IPS DF 6.9 (cell line): ENCODE measurements at regions not wholly inside any gene's neighbourhood (a gene's known extent, or its start where the extent isn't known, plus 50 kb on each side); places are given as distances from the start of the nearest gene placed in this dataset.

Experiments used
- DNase-seq: peaks from one replicate; pipeline ENCODE4 v3.0.0-alpha.2; 2013; ENCODE audit warnings: low read depth, low spot score
- H3K27ac ChIP-seq: one replicate; pipeline ENCODE4 v1.5.1; 2013; ENCODE audit warnings: low read length, control low read depth
- H3K27me3 ChIP-seq: 2 replicates; pipeline ENCODE4 v1.6.1; 2013; ENCODE audit warnings: mild to moderate bottlenecking, low read length; ENCODE audit not compliant: control insufficient read depth, insufficient read depth
- H3K36me3 ChIP-seq: 2 replicates; pipeline ENCODE4 v1.6.1; 2013; ENCODE audit warnings: low read length; ENCODE audit not compliant: control insufficient read depth, insufficient read depth
- H3K4me1 ChIP-seq: 2 replicates; pipeline ENCODE4 v1.6.1; 2013; ENCODE audit warnings: low read length; ENCODE audit not compliant: control insufficient read depth, insufficient read depth
- H3K4me3 ChIP-seq: 2 replicates; pipeline ENCODE4 v1.5.1; 2013; ENCODE audit warnings: mild to moderate bottlenecking, low read length
- H3K9me3 ChIP-seq: 2 replicates; pipeline ENCODE4 v1.6.1; 2013; ENCODE audit warnings: low read length, inconsistent platforms; ENCODE audit not compliant: control insufficient read depth, insufficient read depth
- WGBS: extraction: QIAGEN DNeasy Blood & Tissue Kit; methylation state at CpG from one replicate; pipeline ENCODE4 v1.1.7; 2013; ENCODE audit warnings: mixed read lengths, missing lambda C conversion rate; ENCODE audit not compliant: insufficient read length, insufficient coverage; 5-methylcytosine and 5-hydroxymethylcytosine counted together

DNA sequence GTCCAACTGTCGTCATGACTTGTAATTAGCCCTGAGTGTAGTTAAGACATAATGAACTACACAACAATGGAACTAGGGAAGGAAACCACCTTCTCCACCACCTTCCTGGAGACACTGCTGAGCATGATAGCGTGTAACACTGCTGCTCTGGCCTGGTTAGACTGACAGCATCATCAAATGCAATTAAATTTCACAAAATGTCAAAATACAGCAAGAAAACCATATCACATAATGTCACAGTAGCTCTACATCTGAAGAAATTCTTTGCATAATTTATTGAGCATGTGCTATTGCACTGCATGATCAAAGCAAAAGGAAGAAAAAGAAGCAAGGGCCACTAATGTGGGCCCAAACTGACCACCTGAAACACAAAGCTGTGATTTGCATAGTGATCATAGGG lies 321.8 kb upstream of the TMTC1 start:
- no peaks in the 10 kb centered on the region for H3K9me3 ChIP-seq
- WGBS, result no CpG with 5 or more reads among the region's 2 CpGs
- no peak overlapping the region for H3K4me3 ChIP-seq
- no peaks in the 10 kb centered on the region for H3K27me3 ChIP-seq
- no peaks in the 10 kb centered on the region for H3K36me3 ChIP-seq
- H3K27ac ChIP-seq, result no peak overlapping the region
- DNase-seq, result no peak
- no peaks in the 10 kb centered on the region for H3K4me1 ChIP-seq

DNA sequence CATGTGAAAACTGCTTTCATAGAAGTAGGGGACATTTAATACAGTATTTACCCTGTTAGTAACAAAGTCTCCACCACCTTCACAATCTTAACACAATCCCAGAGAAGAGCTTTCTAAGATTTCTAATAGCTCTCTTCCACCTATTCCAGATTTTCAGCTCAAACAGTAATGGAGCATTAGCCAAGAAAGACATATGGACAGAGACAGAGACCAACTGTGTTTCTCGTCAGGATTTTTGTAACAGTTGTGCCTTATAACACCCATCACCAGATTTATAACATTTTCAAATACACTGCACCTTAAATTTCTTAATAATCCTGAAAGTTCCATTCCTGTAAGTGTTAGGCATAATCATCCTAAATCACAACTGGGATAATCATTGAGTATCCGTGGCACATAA lies 321.2 kb upstream of the TMTC1 start:
- no peaks in the 10 kb centered on the region for H3K27me3 ChIP-seq
- H3K36me3 ChIP-seq, result no peaks in the 10 kb centered on the region
- WGBS, result no CpG with 5 or more reads among the region's 2 CpGs

DNA sequence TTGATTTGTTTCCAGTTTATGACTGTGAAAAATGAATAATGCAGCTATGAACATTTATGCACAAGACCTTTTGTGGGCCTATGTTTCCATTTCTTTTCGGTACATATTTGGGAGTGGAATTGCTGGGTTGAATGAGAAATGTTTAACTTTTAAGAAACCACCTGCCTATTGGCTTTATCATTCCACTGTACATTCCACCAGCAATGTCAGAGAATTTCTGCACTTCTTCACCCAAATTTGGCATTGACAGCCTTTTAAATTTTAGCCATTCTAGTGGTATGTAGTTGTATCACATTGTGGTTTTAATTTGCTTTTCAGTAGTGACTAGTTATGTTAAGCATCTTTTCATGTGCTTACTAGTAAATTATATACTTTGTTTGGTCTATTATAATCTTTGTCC lies 317.0 kb upstream of the TMTC1 start:
- Histone ChIP-seq H3K9me3 (no peaks in the 10 kb centered on the region), H3K4me1 (peaks cover 2% of the 10 kb centered on the region), H3K4me3 (no peak overlapping the region), H3K27ac (no peak overlapping the region), H3K27me3 (no peaks in the 10 kb centered on the region), H3K36me3 (no peaks in the 10 kb centered on the region)
- DNase-seq, result no peak
- no CpG with 5 or more reads among the region's 1 CpG for WGBS

More for the DNA sequence above, 321.2 kb upstream of the TMTC1 start:
- Histone ChIP-seq H3K4me1 (no peaks in the 10 kb centered on the region), H3K9me3 (no peaks in the 10 kb centered on the region), H3K27ac (no peak overlapping the region), H3K4me3 (no peak overlapping the region)
- DNase-seq, result no peak

DNA sequence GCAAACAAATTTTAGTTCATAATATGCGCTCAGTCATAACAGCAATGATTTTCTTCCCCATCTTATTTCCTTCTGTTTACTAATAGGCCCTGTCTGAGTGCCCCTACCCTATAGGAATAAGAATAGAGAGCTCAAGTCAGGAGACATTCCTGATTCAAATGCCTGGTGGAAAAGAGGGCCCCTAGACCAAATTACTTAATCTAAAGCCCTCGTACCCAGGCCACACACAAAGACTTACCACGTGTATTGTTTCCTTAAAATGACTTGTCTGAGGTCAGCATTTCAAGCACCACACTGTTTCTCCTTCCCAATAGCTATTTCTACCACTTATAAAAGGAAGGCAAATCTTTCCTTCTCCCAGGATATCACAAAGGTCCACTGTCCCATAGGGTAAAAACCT lies 314.9 kb upstream of the TMTC1 start:
- no peak for DNase-seq
- WGBS, result no CpG with 5 or more reads among the region's 3 CpGs
- H3K4me3 ChIP-seq, result no peak overlapping the region
- H3K9me3 ChIP-seq, result no peaks in the 10 kb centered on the region
- no peak overlapping the region for H3K27ac ChIP-seq
- H3K27me3 ChIP-seq, result no peaks in the 10 kb centered on the region
- H3K36me3 ChIP-seq, result no peaks in the 10 kb centered on the region
- H3K4me1 ChIP-seq, result peaks cover 2% of the 10 kb centered on the region

DNA sequence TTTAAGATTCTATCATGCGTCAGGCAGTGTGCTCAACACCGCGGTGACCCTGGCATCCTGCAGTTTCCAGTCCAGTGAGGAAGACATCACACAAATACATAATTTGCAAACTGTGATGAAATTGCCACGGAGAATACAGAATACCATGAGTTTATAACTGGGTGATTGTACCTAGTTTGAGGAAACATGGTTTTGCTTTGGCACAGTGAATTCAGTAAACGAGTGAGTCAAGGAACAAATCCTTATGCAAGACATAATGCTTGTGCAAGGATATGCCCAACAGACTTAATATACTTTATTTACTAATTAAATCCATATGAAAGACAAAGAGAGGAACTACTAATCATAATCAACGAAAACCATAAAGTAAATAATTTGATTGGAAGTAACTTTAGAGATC lies 311.8 kb upstream of the TMTC1 start:
- H3K4me3 ChIP-seq, result no peak overlapping the region
- no CpG with 5 or more reads among the region's 6 CpGs for WGBS
- H3K27me3 ChIP-seq, result no peaks in the 10 kb centered on the region
- H3K9me3 ChIP-seq, result no peaks in the 10 kb centered on the region
- H3K4me1 ChIP-seq, result peaks cover 2% of the 10 kb centered on the region
- no peaks in the 10 kb centered on the region for H3K36me3 ChIP-seq
- no peak overlapping the region for H3K27ac ChIP-seq
- DNase-seq, result no peak

DNA sequence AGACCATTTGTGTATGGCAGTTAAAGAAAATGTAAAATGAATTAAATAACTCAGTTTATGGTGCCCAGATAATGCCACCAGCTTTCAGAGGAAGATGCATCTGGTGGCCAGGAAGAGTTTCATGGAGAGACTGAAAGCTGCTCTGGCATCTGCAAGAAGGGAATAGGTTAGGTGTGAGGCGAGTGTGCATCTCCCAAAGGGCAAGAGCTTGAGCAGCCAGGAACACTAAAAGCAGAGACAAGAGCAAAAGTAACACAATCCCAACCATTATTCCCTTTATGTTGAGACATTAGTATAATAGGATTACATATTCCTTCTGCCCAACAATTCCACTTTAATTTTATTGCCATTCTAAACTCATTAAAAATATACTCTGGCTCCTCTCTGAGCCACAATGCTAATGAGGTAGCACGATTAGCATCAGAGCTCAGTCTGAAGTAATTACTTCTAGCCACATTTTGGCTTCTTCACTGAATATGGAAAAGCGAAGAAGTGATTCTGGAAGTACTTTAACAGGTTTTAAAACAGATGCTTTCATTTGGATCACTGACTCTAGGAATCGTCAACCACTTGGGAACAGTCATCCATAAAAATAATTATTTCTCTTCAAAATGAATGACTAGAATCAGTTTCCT lies 309.4 kb upstream of the TMTC1 start:
- Histone ChIP-seq H3K27ac (no peak overlapping the region), H3K36me3 (no peaks in the 10 kb centered on the region), H3K4me1 (peaks cover 2% of the 10 kb centered on the region), H3K9me3 (no peaks in the 10 kb centered on the region), H3K27me3 (no peaks in the 10 kb centered on the region), H3K4me3 (no peak overlapping the region)
- no peak for DNase-seq
- WGBS, result no CpG with 5 or more reads among the region's 4 CpGs

DNA sequence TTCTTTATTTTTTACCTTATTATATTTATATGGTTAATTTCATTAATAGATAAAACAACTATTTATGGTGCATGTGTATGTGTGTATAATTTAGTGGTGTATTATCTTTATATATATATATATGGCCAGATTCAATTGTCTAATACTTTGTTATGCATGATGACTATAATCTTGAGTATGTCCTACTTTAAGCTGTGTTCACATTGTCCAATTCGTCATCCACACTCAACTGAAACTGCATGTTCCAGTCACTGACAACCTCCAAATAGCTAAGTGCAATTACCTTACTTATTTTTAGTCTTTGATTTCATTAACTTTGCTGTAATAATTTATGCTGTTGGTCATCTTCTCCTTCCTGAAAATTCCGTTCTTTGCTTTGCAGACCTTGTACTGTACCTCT lies 306.5 kb upstream of the TMTC1 start:
- no peaks in the 10 kb centered on the region for H3K36me3 ChIP-seq
- H3K4me3 ChIP-seq, result no peak overlapping the region
- no peaks in the 10 kb centered on the region for H3K4me1 ChIP-seq
- WGBS, result no CpG with 5 or more reads among the region's 2 CpGs
- H3K9me3 ChIP-seq, result no peaks in the 10 kb centered on the region
- DNase-seq, result no peak
- H3K27me3 ChIP-seq, result no peaks in the 10 kb centered on the region
- no peak overlapping the region for H3K27ac ChIP-seq

DNA sequence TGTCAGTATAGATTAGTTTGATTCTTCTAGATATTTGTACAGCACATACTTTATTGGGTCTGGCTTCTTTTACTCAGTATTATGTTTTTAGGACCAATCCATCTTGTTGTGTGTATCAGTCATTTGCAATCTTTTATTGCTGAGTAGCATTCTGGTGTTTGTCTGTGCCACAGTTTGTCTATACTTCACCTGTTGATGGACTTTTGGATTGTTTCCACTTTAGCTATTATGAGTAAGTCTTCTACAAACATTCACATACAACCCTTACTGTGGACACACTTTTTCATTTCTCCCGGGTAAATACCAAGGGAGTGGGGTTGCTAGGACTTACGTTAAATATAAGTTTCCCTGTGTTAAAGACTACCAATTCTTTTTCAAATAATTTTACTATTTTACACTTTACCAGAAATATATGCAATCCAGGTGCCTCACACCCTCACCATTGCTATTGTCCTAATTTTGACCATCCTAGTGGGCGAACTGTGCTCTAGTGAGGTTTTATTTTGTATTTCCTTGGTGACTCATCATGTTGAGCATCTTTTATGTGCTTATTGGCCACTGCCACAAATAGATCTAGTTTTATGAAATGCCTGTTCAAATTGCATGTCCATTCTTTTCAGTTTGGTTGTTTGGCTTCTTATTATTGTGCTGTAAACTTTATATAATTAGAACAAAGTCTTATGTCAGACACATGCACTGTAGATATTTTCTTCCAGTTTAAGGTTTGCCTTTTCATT lies 304.7 kb upstream of the TMTC1 start:
- H3K4me1 ChIP-seq, result no peaks in the 10 kb centered on the region
- no peaks in the 10 kb centered on the region for H3K9me3 ChIP-seq
- H3K36me3 ChIP-seq, result no peaks in the 10 kb centered on the region
- no CpG with 5 or more reads among the region's 3 CpGs for WGBS
- H3K27me3 ChIP-seq, result no peaks in the 10 kb centered on the region
- no peak overlapping the region for H3K27ac ChIP-seq
- no peak for DNase-seq
- H3K4me3 ChIP-seq, result no peak overlapping the region

DNA sequence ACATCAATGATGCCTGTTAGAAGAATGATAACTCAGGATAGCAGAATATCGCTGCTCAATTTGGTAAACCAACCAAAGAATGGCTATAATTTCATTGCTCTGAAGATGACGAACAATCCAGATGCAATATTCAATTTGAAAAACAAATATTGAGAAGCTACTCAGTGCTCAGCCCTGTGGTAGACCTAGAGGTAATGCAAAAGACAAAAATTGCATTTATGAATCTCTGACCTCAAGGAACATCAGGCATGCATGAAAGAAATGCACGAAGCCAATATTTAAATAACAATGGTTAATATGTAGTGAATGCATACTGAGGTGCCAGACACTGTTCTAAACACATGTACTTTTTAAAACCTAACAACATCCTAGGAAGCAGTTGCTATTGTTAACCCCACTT lies 298.6 kb upstream of the TMTC1 start:
- no peak for DNase-seq
- Histone ChIP-seq H3K4me3 (no peak overlapping the region), H3K9me3 (no peaks in the 10 kb centered on the region), H3K36me3 (no peaks in the 10 kb centered on the region), H3K27me3 (no peaks in the 10 kb centered on the region), H3K4me1 (no peaks in the 10 kb centered on the region), H3K27ac (no peak overlapping the region)
- no CpG with 5 or more reads among the region's 3 CpGs for WGBS

DNA sequence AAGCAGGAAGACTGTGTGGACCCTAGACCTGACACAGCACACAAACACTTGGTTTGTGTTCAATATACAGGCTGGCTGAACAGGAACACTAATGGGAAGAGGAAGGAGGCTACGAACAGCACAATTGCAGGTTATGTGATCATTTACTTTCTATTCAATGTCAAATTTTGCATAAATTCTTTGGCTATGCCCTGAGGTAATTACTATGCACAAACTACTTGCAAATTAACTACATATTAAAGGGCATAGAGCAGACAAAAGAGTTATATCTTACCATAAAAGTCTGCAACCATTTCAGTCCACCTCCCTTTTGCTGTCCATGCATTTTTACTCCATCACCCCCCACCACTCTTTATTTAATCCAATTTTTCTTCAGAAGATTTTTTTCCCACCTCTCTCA lies 291.2 kb upstream of the TMTC1 start:
- Histone ChIP-seq H3K36me3 (no peaks in the 10 kb centered on the region), H3K4me3 (no peak overlapping the region), H3K27ac (no peak overlapping the region), H3K4me1 (no peaks in the 10 kb centered on the region), H3K9me3 (no peaks in the 10 kb centered on the region), H3K27me3 (no peaks in the 10 kb centered on the region)
- WGBS, result no CpG with 5 or more reads among the region's 1 CpG
- DNase-seq, result no peak

DNA sequence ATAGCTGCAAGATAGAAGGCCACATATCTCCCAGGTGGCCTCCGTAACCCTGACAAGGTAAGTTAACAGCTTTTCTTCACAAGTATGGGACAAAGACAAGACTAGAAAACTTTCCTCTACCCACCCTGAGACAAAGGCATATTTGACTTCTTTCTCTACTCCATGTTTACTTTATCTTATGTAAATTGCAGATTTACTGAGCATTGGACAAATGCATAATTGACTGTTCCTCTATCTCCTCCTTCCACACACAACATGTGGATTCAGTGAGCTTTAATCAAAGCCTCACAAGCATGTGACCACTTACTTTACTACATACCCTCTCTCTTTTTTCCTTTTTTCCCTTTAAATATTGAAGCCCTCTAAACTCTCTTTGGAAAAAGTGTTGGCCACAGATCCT lies 289.1 kb upstream of the TMTC1 start:
- Histone ChIP-seq H3K4me1 (no peaks in the 10 kb centered on the region), H3K36me3 (no peaks in the 10 kb centered on the region), H3K4me3 (no peak overlapping the region), H3K9me3 (no peaks in the 10 kb centered on the region), H3K27ac (no peak overlapping the region), H3K27me3 (no peaks in the 10 kb centered on the region)
- no peak for DNase-seq
- WGBS, result no CpG with 5 or more reads among the region's 1 CpG
